ENCODE measurements at regions not wholly inside any gene's neighbourhood (a gene's known extent, or its start where the extent isn't known, plus 50 kb on each side); places are given as distances from the start of the nearest gene placed in this dataset.

- TF ChIP-seq ZNF331 (CRISPR knock-in tag; IDR thresholded peaks at IDR 0.05; ENCODE audit: low read depth), result no peak
- TF ChIP-seq ZNF114 (CRISPR knock-in tag; IDR thresholded peaks at IDR 0.05), result no peak
- no peak for TF ChIP-seq POLR2AphosphoS5 (IDR thresholded peaks at IDR 0.05; ENCODE audit: low read depth)
- TF ChIP-seq NANOG (IDR thresholded peaks at IDR 0.05; ENCODE audit: borderline replicate concordance), result no peak
- TF ChIP-seq, protein P1, sequence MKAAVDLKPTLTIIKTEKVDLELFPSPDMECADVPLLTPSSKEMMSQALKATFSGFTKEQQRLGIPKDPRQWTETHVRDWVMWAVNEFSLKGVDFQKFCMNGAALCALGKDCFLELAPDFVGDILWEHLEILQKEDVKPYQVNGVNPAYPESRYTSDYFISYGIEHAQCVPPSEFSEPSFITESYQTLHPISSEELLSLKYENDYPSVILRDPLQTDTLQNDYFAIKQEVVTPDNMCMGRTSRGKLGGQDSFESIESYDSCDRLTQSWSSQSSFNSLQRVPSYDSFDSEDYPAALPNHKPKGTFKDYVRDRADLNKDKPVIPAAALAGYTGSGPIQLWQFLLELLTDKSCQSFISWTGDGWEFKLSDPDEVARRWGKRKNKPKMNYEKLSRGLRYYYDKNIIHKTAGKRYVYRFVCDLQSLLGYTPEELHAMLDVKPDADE (IDR thresholded peaks at IDR 0.05), result no peak
- TF ChIP-seq EZH2phosphoT487 (IDR thresholded peaks at IDR 0.05; ENCODE audit: unreplicated experiment), result no peak
- TF ChIP-seq EZH2 (IDR thresholded peaks at IDR 0.05; ENCODE audit: low read depth, unreplicated experiment), result no peak
- no peak for TF ChIP-seq STAT1 (IDR thresholded peaks at IDR 0.05; ENCODE audit: unreplicated experiment)
- TF ChIP-seq CREB1 (CRISPR knock-in tag; IDR thresholded peaks at IDR 0.05; ENCODE audit: low read depth), result no peak
- no peak for TF ChIP-seq JUNB (IDR thresholded peaks at IDR 0.05; ENCODE audit: unreplicated experiment)
- TF ChIP-seq, protein P2, sequence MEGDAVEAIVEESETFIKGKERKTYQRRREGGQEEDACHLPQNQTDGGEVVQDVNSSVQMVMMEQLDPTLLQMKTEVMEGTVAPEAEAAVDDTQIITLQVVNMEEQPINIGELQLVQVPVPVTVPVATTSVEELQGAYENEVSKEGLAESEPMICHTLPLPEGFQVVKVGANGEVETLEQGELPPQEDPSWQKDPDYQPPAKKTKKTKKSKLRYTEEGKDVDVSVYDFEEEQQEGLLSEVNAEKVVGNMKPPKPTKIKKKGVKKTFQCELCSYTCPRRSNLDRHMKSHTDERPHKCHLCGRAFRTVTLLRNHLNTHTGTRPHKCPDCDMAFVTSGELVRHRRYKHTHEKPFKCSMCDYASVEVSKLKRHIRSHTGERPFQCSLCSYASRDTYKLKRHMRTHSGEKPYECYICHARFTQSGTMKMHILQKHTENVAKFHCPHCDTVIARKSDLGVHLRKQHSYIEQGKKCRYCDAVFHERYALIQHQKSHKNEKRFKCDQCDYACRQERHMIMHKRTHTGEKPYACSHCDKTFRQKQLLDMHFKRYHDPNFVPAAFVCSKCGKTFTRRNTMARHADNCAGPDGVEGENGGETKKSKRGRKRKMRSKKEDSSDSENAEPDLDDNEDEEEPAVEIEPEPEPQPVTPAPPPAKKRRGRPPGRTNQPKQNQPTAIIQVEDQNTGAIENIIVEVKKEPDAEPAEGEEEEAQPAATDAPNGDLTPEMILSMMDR (conservative IDR thresholded peaks at IDR 0.05; ENCODE audit: low read depth in 2 of 2), result no peak
- TF ChIP-seq, protein P3, sequence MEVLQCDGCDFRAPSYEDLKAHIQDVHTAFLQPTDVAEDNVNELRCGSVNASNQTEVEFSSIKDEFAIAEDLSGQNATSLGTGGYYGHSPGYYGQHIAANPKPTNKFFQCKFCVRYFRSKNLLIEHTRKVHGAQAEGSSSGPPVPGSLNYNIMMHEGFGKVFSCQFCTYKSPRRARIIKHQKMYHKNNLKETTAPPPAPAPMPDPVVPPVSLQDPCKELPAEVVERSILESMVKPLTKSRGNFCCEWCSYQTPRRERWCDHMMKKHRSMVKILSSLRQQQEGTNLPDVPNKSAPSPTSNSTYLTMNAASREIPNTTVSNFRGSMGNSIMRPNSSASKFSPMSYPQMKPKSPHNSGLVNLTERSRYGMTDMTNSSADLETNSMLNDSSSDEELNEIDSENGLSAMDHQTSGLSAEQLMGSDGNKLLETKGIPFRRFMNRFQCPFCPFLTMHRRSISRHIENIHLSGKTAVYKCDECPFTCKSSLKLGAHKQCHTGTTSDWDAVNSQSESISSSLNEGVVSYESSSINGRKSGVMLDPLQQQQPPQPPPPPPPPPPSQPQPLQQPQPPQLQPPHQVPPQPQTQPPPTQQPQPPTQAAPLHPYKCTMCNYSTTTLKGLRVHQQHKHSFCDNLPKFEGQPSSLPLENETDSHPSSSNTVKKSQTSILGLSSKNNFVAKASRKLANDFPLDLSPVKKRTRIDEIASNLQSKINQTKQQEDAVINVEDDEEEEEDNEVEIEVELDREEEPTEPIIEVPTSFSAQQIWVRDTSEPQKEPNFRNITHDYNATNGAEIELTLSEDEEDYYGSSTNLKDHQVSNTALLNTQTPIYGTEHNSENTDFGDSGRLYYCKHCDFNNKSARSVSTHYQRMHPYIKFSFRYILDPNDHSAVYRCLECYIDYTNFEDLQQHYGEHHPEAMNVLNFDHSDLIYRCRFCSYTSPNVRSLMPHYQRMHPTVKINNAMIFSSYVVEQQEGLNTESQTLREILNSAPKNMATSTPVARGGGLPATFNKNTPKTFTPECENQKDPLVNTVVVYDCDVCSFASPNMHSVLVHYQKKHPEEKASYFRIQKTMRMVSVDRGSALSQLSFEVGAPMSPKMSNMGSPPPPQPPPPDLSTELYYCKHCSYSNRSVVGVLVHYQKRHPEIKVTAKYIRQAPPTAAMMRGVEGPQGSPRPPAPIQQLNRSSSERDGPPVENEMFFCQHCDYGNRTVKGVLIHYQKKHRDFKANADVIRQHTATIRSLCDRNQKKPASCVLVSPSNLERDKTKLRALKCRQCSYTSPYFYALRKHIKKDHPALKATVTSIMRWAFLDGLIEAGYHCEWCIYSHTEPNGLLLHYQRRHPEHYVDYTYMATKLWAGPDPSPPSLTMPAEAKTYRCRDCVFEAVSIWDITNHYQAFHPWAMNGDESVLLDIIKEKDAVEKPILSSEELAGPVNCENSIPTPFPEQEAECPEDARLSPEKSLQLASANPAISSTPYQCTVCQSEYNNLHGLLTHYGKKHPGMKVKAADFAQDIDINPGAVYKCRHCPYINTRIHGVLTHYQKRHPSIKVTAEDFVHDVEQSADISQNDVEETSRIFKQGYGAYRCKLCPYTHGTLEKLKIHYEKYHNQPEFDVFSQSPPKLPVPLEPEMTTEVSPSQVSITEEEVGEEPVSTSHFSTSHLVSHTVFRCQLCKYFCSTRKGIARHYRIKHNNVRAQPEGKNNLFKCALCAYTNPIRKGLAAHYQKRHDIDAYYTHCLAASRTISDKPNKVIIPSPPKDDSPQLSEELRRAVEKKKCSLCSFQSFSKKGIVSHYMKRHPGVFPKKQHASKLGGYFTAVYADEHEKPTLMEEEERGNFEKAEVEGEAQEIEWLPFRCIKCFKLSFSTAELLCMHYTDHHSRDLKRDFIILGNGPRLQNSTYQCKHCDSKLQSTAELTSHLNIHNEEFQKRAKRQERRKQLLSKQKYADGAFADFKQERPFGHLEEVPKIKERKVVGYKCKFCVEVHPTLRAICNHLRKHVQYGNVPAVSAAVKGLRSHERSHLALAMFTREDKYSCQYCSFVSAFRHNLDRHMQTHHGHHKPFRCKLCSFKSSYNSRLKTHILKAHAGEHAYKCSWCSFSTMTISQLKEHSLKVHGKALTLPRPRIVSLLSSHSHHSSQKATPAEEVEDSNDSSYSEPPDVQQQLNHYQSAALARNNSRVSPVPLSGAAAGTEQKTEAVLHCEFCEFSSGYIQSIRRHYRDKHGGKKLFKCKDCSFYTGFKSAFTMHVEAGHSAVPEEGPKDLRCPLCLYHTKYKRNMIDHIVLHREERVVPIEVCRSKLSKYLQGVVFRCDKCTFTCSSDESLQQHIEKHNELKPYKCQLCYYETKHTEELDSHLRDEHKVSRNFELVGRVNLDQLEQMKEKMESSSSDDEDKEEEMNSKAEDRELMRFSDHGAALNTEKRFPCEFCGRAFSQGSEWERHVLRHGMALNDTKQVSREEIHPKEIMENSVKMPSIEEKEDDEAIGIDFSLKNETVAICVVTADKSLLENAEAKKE (CRISPR knock-in tag; IDR thresholded peaks at IDR 0.05), result no peak
- TF ChIP-seq REST (IDR thresholded peaks at IDR 0.05; ENCODE audit: unreplicated experiment), result no peak
Measured at GRCh38 chr22:49244466-49245420, 582.9 kb downstream of the BRD1 start.

More at GRCh38 chr22:49244466-49245420, 582.9 kb downstream of the BRD1 start:
- H3K4me3 Mint-ChIP-seq, result no peak overlapping the region
- no peaks in the 10 kb centered on the region for H3K27me3 ChIP-seq (ENCODE audit: insufficient read depth)
- no peak overlapping the region for H3K4me2 ChIP-seq
- H3K9me2 ChIP-seq (ENCODE audit: insufficient read depth), result no peaks in the 10 kb centered on the region
- H3K4me1 Mint-ChIP-seq, result no peaks in the 10 kb centered on the region
- no peaks in the 10 kb centered on the region for H3K36me3 ChIP-seq (ENCODE audit: insufficient read depth)
- ATAC-seq (no peak), DNase-seq (ENCODE audit: low spot score) (no peak)
- H3K79me2 ChIP-seq (replicated peaks; ENCODE audit: insufficient read depth), result no peaks in the 10 kb centered on the region
- H3K9me3 Mint-ChIP-seq, result peaks cover 3% of the 10 kb centered on the region; the same call in 1 of the 3 replicates
- H3F3A ChIP-seq (replicated peaks; ENCODE audit: low read depth), result no peaks in the 10 kb centered on the region
- no peaks in the 10 kb centered on the region; the same call in 2 of the 3 replicates for H3K36me3 Mint-ChIP-seq (ENCODE audit: low read depth)
- H2AFZ ChIP-seq, result no peak overlapping the region
- no peaks in the 10 kb centered on the region for H4K20me1 ChIP-seq (replicated peaks; ENCODE audit: insufficient read depth)
- H3K4me1 ChIP-seq (ENCODE audit: insufficient read depth), result no peaks in the 10 kb centered on the region
- H3K27ac Mint-ChIP-seq, result no peak overlapping the region
- no peak overlapping the region for H3K4me3 ChIP-seq
- no peak overlapping the region for H3K27ac ChIP-seq (ENCODE audit: low read depth)
- peaks cover 3% of the 10 kb centered on the region for H3K27me3 Mint-ChIP-seq (ENCODE audit: insufficient read depth, low read depth, poor library complexity)

Data from GM23338 (cell line).